ENCODE measurements at regions not wholly inside any gene's neighbourhood (a gene's known extent, or its start where the extent isn't known, plus 50 kb on each side); places are given as distances from the start of the nearest gene placed in this dataset.
"Not testable (repeated sequence)": the region's sequence is repeated elsewhere in the genome, so short reads cannot be mapped to it uniquely, and the experiment has no call there.

GRCh38 chr7:8809320-8809719 is 375.9 kb downstream of the NXPH1 start:
- no peak for DNase-seq

- no peak for DNase-seq
These were observed 384.1 kb downstream of the NXPH1 start for GRCh38 chr7:8817448-8818036.

GRCh38 chr7:8818406-8818805 is 385.0 kb downstream of the NXPH1 start:
- DNase-seq: no peak

GRCh38 chr7:8822595-8822994 is 389.2 kb downstream of the NXPH1 start:
- no peak for DNase-seq

GRCh38 chr7:8823486-8823885 is 390.1 kb downstream of the NXPH1 start:
- DNase-seq: no peak

- no peak for DNase-seq
These were observed 393.9 kb downstream of the NXPH1 start for GRCh38 chr7:8827329-8827728.

- DNase-seq: no peak
These were observed 395.7 kb downstream of the NXPH1 start for GRCh38 chr7:8829100-8829499.

- DNase-seq: no peak
These were observed 398.0 kb downstream of the NXPH1 start for GRCh38 chr7:8831376-8831775.

- no peak for DNase-seq
These were observed 399.9 kb downstream of the NXPH1 start for GRCh38 chr7:8833355-8833754.

GRCh38 chr7:8841171-8841570 is 407.8 kb downstream of the NXPH1 start:
- no peak for DNase-seq

GRCh38 chr7:8871716-8872115 is 438.3 kb downstream of the NXPH1 start:
- no peak for DNase-seq

GRCh38 chr7:8881916-8882315 is 448.5 kb downstream of the NXPH1 start:
- no peak for DNase-seq

- no peak for DNase-seq
These were observed 452.1 kb downstream of the NXPH1 start for GRCh38 chr7:8885480-8886000.

GRCh38 chr7:8890346-8890745 is 456.9 kb downstream of the NXPH1 start:
- not testable (repeated sequence) for DNase-seq

- no peak for DNase-seq
These were observed 460.4 kb downstream of the NXPH1 start for GRCh38 chr7:8893775-8894174.

- no peak for DNase-seq
These were observed 473.1 kb downstream of the NXPH1 start for GRCh38 chr7:8906396-8907075.

- DNase-seq: no peak
These were observed 475.5 kb downstream of the NXPH1 start for GRCh38 chr7:8908889-8909288.

GRCh38 chr7:8913682-8914081 is 480.3 kb downstream of the NXPH1 start:
- DNase-seq: no peak

- DNase-seq: no peak
These were observed 488.4 kb downstream of the NXPH1 start for GRCh38 chr7:8921807-8922206.

- DNase-seq: no peak
These were observed 489.3 kb downstream of the NXPH1 start for GRCh38 chr7:8922726-8923125.

- no peak for DNase-seq
These were observed 489.9 kb downstream of the NXPH1 start for GRCh38 chr7:8923164-8923806.

- DNase-seq: no peak
These were observed 498.7 kb downstream of the NXPH1 start for GRCh38 chr7:8931906-8932646.

GRCh38 chr7:8932751-8933150 is 499.3 kb downstream of the NXPH1 start:
- DNase-seq: no peak

GRCh38 chr7:8937204-8937603 is 503.8 kb downstream of the NXPH1 start:
- no peak for DNase-seq
